ENCODE measurements at regions not wholly inside any gene's neighbourhood (a gene's known extent, or its start where the extent isn't known, plus 50 kb on each side); places are given as distances from the start of the nearest gene placed in this dataset.
A peak's percentile ranks its signal among the peaks of the same experiment; 100 is the strongest.

DNA sequence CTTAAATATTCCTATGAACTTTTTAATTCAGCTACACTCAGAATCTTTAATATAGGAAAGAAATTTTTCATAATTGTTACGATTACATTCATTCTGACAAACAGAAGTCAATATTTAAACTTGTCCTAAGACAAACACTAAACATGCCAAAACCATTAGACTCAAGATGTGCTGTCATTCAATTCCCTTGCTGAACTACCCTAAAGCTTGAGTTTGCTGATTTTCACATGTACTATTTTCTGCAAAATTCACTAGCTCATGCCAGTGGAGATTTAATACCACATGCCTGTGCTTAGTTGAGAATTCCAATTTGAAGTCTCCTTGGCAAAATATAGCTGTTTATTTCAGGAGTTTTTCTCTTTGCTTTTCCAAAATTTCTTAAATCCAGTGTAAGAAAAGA, 448.0 kb downstream of the COL12A1 start:
- Mint-ChIP-seq H3K4me3 (ENCODE audit: unreplicated experiment) (no peak overlapping the region), H3K27me3 (ENCODE audit: unreplicated experiment) (no peaks in the 10 kb centered on the region)
- no peak for DNase-seq (ENCODE audit: extremely low spot score, unreplicated experiment)

DNA sequence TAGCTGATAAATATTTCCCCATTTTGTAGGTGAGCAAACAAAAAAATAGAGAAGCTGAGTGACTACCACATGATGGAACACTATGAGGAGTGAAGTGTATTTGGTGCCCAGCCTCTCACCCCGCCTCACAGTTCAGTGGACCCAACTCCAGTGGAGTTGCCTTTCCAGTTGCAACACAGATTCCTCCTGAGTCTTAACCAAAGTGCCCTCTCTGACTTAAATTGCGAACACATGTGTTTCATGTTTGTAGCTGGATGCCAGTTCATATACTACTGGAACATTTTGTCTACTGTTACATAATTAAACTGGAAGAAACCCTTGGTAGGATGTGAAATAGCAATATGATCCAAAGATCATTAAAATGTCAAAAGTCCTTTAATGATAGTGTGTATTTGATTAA, 448.9 kb downstream of the COL12A1 start:
- Mint-ChIP-seq H3K27me3 (ENCODE audit: unreplicated experiment) (no peaks in the 10 kb centered on the region), H3K4me1 (ENCODE audit: unreplicated experiment) (peaks cover 50% of the 10 kb centered on the region), H3K9me3 (ENCODE audit: unreplicated experiment) (peaks cover 6% of the 10 kb centered on the region), H3K4me3 (ENCODE audit: unreplicated experiment) (no peak overlapping the region), H3K27ac (ENCODE audit: unreplicated experiment) (no peak overlapping the region), H3K36me3 (ENCODE audit: unreplicated experiment) (peaks cover 2% of the 10 kb centered on the region)
- TF ChIP-seq, protein P1, sequence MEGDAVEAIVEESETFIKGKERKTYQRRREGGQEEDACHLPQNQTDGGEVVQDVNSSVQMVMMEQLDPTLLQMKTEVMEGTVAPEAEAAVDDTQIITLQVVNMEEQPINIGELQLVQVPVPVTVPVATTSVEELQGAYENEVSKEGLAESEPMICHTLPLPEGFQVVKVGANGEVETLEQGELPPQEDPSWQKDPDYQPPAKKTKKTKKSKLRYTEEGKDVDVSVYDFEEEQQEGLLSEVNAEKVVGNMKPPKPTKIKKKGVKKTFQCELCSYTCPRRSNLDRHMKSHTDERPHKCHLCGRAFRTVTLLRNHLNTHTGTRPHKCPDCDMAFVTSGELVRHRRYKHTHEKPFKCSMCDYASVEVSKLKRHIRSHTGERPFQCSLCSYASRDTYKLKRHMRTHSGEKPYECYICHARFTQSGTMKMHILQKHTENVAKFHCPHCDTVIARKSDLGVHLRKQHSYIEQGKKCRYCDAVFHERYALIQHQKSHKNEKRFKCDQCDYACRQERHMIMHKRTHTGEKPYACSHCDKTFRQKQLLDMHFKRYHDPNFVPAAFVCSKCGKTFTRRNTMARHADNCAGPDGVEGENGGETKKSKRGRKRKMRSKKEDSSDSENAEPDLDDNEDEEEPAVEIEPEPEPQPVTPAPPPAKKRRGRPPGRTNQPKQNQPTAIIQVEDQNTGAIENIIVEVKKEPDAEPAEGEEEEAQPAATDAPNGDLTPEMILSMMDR (IDR thresholded peaks at IDR 0.05): no peak
- no peak for DNase-seq (ENCODE audit: extremely low spot score, unreplicated experiment)

More for the DNA sequence above, 448.0 kb downstream of the COL12A1 start:
- H3K9me3 Mint-ChIP-seq (ENCODE audit: unreplicated experiment): peaks cover 6% of the 10 kb centered on the region
- peak overlapping the region; percentile 86 for H3K27ac Mint-ChIP-seq (ENCODE audit: unreplicated experiment)
- no peaks in the 10 kb centered on the region for H3K36me3 Mint-ChIP-seq (ENCODE audit: unreplicated experiment)
- TF ChIP-seq, protein P1 (IDR thresholded peaks at IDR 0.05): no peak
- peaks cover 46% of the 10 kb centered on the region for H3K4me1 Mint-ChIP-seq (ENCODE audit: unreplicated experiment)

DNA sequence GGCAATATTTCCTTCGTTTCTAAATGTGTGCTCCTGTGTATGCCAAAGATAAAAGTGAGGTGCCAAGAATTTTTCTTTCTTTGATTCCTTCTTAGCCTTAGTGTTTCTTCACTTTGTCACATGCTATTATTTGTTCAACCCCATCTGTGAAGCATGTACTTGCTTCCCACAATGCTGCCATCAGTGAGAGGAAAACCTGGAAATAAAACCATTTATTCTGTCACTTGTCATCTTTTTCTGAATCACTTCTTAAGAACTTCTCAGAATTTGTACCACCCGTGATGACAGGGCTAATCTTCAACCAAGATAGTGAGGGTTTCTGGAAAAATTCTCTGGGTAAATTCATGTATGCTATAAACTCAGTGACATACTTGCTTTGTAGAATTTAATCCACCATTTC, 450.1 kb downstream of the COL12A1 start:
- Mint-ChIP-seq H3K27me3 (ENCODE audit: unreplicated experiment) (no peaks in the 10 kb centered on the region), H3K4me1 (ENCODE audit: unreplicated experiment) (peaks cover 56% of the 10 kb centered on the region), H3K36me3 (ENCODE audit: unreplicated experiment) (peaks cover 2% of the 10 kb centered on the region), H3K9me3 (ENCODE audit: unreplicated experiment) (peaks cover 6% of the 10 kb centered on the region), H3K4me3 (ENCODE audit: unreplicated experiment) (no peak overlapping the region), H3K27ac (ENCODE audit: unreplicated experiment) (peak overlapping the region; percentile 69)
- no peak for DNase-seq (ENCODE audit: extremely low spot score, unreplicated experiment)
- TF ChIP-seq, protein P1 (IDR thresholded peaks at IDR 0.05): no peak

DNA sequence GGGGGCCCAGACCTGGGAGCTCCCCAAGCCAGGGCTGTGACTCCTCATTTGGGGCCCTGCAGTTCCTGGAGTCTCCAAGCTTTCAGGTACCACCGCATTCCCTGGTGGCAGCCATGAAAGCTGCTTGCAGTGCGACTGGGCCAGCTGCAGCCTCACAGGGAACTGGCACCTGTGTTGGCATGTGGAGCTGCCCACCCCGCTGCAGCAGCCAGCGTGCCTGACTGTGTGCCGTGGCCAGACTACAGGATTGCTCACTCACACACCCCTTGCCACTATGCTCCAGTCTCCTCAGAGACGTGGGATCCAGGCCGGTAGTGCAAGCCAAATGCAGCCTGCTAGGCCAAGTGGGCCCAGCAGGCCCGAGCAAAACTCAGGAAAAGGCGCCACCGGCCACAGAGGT, 450.7 kb downstream of the COL12A1 start:
- Mint-ChIP-seq H3K36me3 (ENCODE audit: unreplicated experiment) (peaks cover 2% of the 10 kb centered on the region), H3K27me3 (ENCODE audit: unreplicated experiment) (no peaks in the 10 kb centered on the region), H3K4me3 (ENCODE audit: unreplicated experiment) (no peak overlapping the region), H3K4me1 (ENCODE audit: unreplicated experiment) (peaks cover 61% of the 10 kb centered on the region), H3K27ac (ENCODE audit: unreplicated experiment) (peak overlapping the region; percentile 69), H3K9me3 (ENCODE audit: unreplicated experiment) (peaks cover 6% of the 10 kb centered on the region)
- TF ChIP-seq, protein P1 (IDR thresholded peaks at IDR 0.05): no peak
- no peak for DNase-seq (ENCODE audit: extremely low spot score, unreplicated experiment)

DNA sequence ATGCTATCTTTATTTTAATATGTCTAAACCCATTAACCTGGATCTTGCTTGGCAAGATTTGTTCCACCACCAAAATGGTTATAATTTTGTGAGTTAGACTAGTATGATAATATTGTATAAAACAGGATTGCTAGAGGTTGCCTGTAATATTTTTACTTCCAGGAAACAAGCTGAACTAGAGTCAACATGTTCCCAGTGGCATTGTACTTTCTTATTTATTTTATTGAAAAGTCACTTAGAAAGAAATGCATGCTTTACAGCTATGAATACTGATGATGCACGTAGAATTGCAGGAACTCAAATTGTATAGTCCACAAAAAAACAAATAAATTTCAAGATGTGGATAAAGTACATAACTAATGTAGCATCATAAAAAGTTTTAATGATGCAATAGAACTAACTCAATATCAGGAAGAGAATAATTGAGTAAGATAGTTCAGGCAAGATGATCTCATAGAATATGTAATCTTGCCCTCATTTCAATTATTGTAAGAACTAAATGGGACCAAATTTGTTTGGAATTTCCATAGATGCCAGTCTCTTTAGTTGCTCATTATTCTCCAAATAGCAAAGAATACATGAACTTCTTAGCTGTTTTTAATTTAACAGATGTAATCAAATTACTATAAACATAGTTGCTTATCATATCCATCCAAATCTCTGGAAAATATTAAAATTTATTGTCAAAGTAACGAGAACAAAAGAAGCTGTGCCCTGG, 451.8 kb downstream of the COL12A1 start:
- H3K36me3 Mint-ChIP-seq (ENCODE audit: unreplicated experiment): peaks cover 2% of the 10 kb centered on the region
- TF ChIP-seq, protein P1 (IDR thresholded peaks at IDR 0.05): no peak
- H3K27me3 Mint-ChIP-seq (ENCODE audit: unreplicated experiment): no peaks in the 10 kb centered on the region
- DNase-seq (ENCODE audit: extremely low spot score, unreplicated experiment): no peak
- H3K4me3 Mint-ChIP-seq (ENCODE audit: unreplicated experiment): no peak overlapping the region
- H3K9me3 Mint-ChIP-seq (ENCODE audit: unreplicated experiment): peaks cover 6% of the 10 kb centered on the region
- no peak overlapping the region for H3K27ac Mint-ChIP-seq (ENCODE audit: unreplicated experiment)
- peaks cover 73% of the 10 kb centered on the region for H3K4me1 Mint-ChIP-seq (ENCODE audit: unreplicated experiment)
